Activated naive CD8-positive, alpha-beta T cell treated with anti-CD3 and anti-CD28 coated beads, Interleukin-2, amount 10 ng/mL, durations not matched to agents 7 days and 5 days (primary cell): ENCODE measurements at regions not wholly inside any gene's neighbourhood (a gene's known extent, or its start where the extent isn't known, plus 50 kb on each side); places are given as distances from the start of the nearest gene placed in this dataset.

Experiments used
- ATAC-seq: fragments of 150-1000 bp; cut with Tn5 transposase; one replicate; pipeline ENCODE4 v1.10.0; 2021; ENCODE audit warnings: low read depth, moderate library complexity
- POLR2A ChIA-PET: fragments of 350-600 bp; sonication (Branson Sonifier 250); formaldehyde crosslinking; loops from one replicate; lab custom pipeline; 2021; ENCODE audit warnings: antibody characterized with exemption; lab: Charles Lee
- DNase-seq: peaks from one replicate; pipeline ENCODE4 v3.0.0; 2021
- H3K27ac Mint-ChIP-seq: one replicate; pipeline ENCODE4 v1.8.0; 2022; ENCODE audit warnings: mild to moderate bottlenecking, mixed read lengths
- H3K27me3 Mint-ChIP-seq: one replicate; pipeline ENCODE4 v1.8.0; 2022; ENCODE audit warnings: mild to moderate bottlenecking, moderate library complexity, mixed read lengths
- H3K36me3 Mint-ChIP-seq: one replicate; pipeline ENCODE4 v1.8.0; 2021; ENCODE audit warnings: mild to moderate bottlenecking, mixed read lengths
- H3K4me1 Mint-ChIP-seq: one replicate; pipeline ENCODE4 v1.8.0; 2021; ENCODE audit warnings: mixed read lengths
- H3K4me3 Mint-ChIP-seq: one replicate; pipeline ENCODE4 v1.8.0; 2022; ENCODE audit warnings: mild to moderate bottlenecking, moderate library complexity, mixed read lengths
- H3K9me3 Mint-ChIP-seq: one replicate; pipeline ENCODE4 v1.8.0; 2021; ENCODE audit warnings: mixed read lengths

DNA sequence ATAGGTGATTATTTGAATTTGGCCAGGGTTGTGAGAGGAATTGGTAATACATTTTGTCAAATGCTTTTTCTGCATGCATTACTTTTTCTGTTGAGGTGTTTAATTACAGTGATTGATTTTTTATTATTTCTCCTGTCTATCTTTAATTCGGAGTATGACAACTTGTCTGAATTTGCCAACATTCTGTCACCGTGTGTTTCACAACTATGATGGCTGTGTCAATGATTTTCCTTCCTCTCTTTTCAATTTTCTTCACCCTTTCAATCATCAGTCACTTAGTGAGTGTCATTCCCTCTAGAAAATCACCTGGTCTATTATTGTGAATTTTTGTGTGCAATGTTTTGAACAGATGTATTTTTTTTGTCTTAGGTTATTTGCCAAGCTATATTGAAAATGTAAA is 1221.4 kb upstream of the CDH18 start:
- no peaks in the 10 kb centered on the region for H3K4me1 Mint-ChIP-seq
- peaks cover 4% of the 10 kb centered on the region for H3K9me3 Mint-ChIP-seq
- no peaks in the 10 kb centered on the region for H3K36me3 Mint-ChIP-seq
- H3K27me3 Mint-ChIP-seq: no peaks in the 10 kb centered on the region
- POLR2A ChIA-PET: no interaction called here
- no peak overlapping the region for H3K27ac Mint-ChIP-seq
- ATAC-seq: no peak
- no peak for DNase-seq
- H3K4me3 Mint-ChIP-seq: no peak overlapping the region

DNA sequence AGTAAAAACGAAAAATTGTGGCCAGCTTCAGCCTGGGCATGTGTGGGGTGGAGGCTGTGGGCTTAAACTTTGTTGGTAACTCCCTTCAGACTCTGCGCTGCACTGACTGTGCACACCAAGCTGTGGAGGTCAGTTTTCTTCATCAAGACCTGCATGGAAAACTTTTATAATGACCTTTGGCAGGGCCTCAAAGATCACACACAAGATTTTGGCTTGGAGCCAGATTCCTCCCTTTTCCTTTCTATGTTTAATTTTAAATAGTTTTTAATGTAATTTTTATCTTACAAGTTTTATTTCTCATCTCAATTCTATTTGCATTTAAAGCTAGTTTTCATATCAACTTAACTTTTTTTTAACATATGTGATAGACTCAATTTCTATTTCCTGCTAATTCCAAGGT is 1211.1 kb upstream of the CDH18 start:
- no peak for ATAC-seq
- Mint-ChIP-seq H3K4me3 (no peak overlapping the region), H3K27me3 (no peaks in the 10 kb centered on the region), H3K27ac (no peak overlapping the region), H3K9me3 (peaks cover 2% of the 10 kb centered on the region), H3K36me3 (no peaks in the 10 kb centered on the region), H3K4me1 (no peaks in the 10 kb centered on the region)
- DNase-seq: no peak
- POLR2A ChIA-PET: interaction anchor here (0.6 kb wide), 1 partner anchor 1605 kb away, joined by 4 read pairs; no protein-coding TSS in a partner anchor

DNA sequence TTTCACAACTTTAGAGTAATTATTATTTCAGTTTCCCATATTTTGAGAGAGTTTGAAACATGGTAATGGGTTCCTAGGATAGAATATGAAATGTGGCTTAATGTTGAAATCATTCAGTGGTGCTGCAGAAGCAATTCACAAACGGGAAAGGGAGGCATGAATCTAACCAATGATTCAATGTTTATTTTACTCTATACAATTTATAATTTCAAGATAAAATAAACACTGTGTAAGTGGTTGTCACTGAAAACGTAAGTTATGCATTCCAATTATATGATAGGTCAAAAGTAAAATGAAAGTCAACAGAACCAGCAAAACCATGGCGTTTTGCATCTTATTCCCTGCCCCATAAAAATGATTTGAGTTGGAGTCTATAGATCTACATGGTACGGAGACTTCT is 1207.1 kb upstream of the CDH18 start:
- ATAC-seq (no peak), DNase-seq (no peak)
- Mint-ChIP-seq H3K4me1 (no peaks in the 10 kb centered on the region), H3K36me3 (no peaks in the 10 kb centered on the region), H3K27ac (no peak overlapping the region), H3K27me3 (no peaks in the 10 kb centered on the region), H3K4me3 (no peak overlapping the region), H3K9me3 (peaks cover 2% of the 10 kb centered on the region)
- POLR2A ChIA-PET: no interaction called here

GRCh38 chr5:21185536-21185935 is 1197.5 kb upstream of the CDH18 start:
- Mint-ChIP-seq H3K36me3 (no peaks in the 10 kb centered on the region), H3K9me3 (peaks cover 5% of the 10 kb centered on the region), H3K4me3 (no peak overlapping the region), H3K27ac (no peak overlapping the region), H3K4me1 (no peaks in the 10 kb centered on the region), H3K27me3 (no peaks in the 10 kb centered on the region)
- ATAC-seq (no peak), DNase-seq (no peak)
- POLR2A ChIA-PET: no interaction called here

- no peak for DNase-seq
- Mint-ChIP-seq H3K27ac (no peak overlapping the region), H3K4me1 (no peaks in the 10 kb centered on the region), H3K9me3 (peaks cover 5% of the 10 kb centered on the region), H3K36me3 (no peaks in the 10 kb centered on the region), H3K4me3 (no peak overlapping the region), H3K27me3 (no peaks in the 10 kb centered on the region)
- POLR2A ChIA-PET: no interaction called here
- ATAC-seq: no peak
Observed at GRCh38 chr5:21184581-21184980, 1196.6 kb upstream of the CDH18 start.

DNA sequence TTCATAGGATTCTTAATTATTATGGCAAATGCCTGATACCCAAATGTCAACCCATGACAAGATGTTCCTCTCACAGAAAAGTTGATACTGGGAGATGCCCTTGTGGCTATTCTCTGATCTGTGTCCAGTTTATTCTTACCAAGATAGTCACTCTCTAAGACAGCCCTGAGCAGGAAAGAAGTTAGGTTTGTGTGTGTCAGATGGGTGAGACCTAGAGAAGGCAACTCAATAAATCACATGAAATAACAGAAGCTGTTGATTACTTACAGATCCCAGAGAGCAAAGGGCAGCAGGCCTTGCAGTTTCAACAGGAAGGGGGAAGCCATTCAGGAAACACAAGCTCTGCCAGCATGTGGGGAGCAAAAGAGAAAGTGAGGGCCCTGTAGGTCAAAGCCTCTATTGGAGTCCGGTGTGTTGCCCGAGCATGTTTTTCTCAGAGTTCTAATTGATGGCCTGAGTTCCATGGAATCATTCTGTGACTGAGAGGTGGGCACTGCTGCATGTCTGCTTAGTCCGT is 1193.7 kb upstream of the CDH18 start:
- Mint-ChIP-seq H3K27me3 (no peaks in the 10 kb centered on the region), H3K4me3 (no peak overlapping the region)
- no peak for DNase-seq

GRCh38 chr5:21173526-21173925 is 1185.5 kb upstream of the CDH18 start:
- no peaks in the 10 kb centered on the region for H3K27me3 Mint-ChIP-seq
- POLR2A ChIA-PET: no interaction called here
- H3K27ac Mint-ChIP-seq: no peak overlapping the region
- ATAC-seq (no peak), DNase-seq (no peak)
- H3K4me3 Mint-ChIP-seq: no peak overlapping the region
- H3K9me3 Mint-ChIP-seq: no peaks in the 10 kb centered on the region
- no peaks in the 10 kb centered on the region for H3K4me1 Mint-ChIP-seq
- no peaks in the 10 kb centered on the region for H3K36me3 Mint-ChIP-seq

More for the DNA sequence above, 1193.7 kb upstream of the CDH18 start:
- peaks cover 5% of the 10 kb centered on the region for H3K9me3 Mint-ChIP-seq
- H3K27ac Mint-ChIP-seq: no peak overlapping the region
- ATAC-seq: no peak
- no peaks in the 10 kb centered on the region for H3K36me3 Mint-ChIP-seq
- POLR2A ChIA-PET: no interaction called here
- no peaks in the 10 kb centered on the region for H3K4me1 Mint-ChIP-seq

- no peak overlapping the region for H3K27ac Mint-ChIP-seq
- H3K4me1 Mint-ChIP-seq: no peaks in the 10 kb centered on the region
- no peak overlapping the region for H3K4me3 Mint-ChIP-seq
- no peaks in the 10 kb centered on the region for H3K9me3 Mint-ChIP-seq
- POLR2A ChIA-PET: no interaction called here
- H3K36me3 Mint-ChIP-seq: no peaks in the 10 kb centered on the region
- ATAC-seq: no peak
- no peak for DNase-seq
- no peaks in the 10 kb centered on the region for H3K27me3 Mint-ChIP-seq
Observed at GRCh38 chr5:21173036-21173435, 1185.0 kb upstream of the CDH18 start.

DNA sequence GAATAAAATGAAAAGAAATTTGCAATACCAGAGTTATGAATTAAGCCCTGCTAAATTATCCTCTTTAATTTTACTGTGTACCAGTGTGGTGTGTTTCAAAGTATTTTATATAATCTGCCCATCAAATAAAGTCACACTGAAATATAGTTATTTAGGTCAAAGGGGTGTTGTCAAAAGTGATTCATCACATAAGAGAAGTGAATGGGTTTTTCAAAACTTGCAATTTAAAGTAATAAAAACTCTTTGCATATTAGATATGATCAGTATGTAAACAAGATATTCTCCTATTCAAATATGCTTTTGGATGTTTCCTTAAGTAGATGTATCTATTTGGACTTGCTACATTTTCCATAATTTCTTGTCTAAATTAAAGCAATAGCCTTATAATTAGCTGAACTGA is 1183.0 kb upstream of the CDH18 start:
- Mint-ChIP-seq H3K4me1 (no peaks in the 10 kb centered on the region), H3K36me3 (no peaks in the 10 kb centered on the region), H3K9me3 (peaks cover 4% of the 10 kb centered on the region), H3K4me3 (no peak overlapping the region), H3K27me3 (no peaks in the 10 kb centered on the region), H3K27ac (no peak overlapping the region)
- ATAC-seq (no peak), DNase-seq (no peak)
- POLR2A ChIA-PET: no interaction called here

GRCh38 chr5:21168557-21168956 is 1180.6 kb upstream of the CDH18 start:
- Mint-ChIP-seq H3K4me3 (no peak overlapping the region), H3K9me3 (peaks cover 6% of the 10 kb centered on the region), H3K27ac (no peak overlapping the region), H3K4me1 (no peaks in the 10 kb centered on the region), H3K36me3 (no peaks in the 10 kb centered on the region), H3K27me3 (no peaks in the 10 kb centered on the region)
- no peak for DNase-seq
- POLR2A ChIA-PET: no interaction called here
- no peak for ATAC-seq

GRCh38 chr5:21165344-21165743 is 1177.3 kb upstream of the CDH18 start:
- no peak for ATAC-seq
- H3K27ac Mint-ChIP-seq: no peak overlapping the region
- peaks cover 8% of the 10 kb centered on the region for H3K9me3 Mint-ChIP-seq
- no peaks in the 10 kb centered on the region for H3K36me3 Mint-ChIP-seq
- POLR2A ChIA-PET: no interaction called here
- no peak overlapping the region for H3K4me3 Mint-ChIP-seq
- no peak for DNase-seq
- no peaks in the 10 kb centered on the region for H3K27me3 Mint-ChIP-seq
- no peaks in the 10 kb centered on the region for H3K4me1 Mint-ChIP-seq

- DNase-seq (no peak), ATAC-seq (no peak)
- Mint-ChIP-seq H3K9me3 (peaks cover 8% of the 10 kb centered on the region), H3K27ac (no peak overlapping the region), H3K4me1 (no peaks in the 10 kb centered on the region), H3K36me3 (no peaks in the 10 kb centered on the region), H3K27me3 (no peaks in the 10 kb centered on the region), H3K4me3 (no peak overlapping the region)
- POLR2A ChIA-PET: no interaction called here
Observed at GRCh38 chr5:21164425-21164824, 1176.4 kb upstream of the CDH18 start.

GRCh38 chr5:21159510-21160059 is 1171.6 kb upstream of the CDH18 start:
- POLR2A ChIA-PET: no interaction called here
- Mint-ChIP-seq H3K4me3 (no peak overlapping the region), H3K9me3 (peaks cover 9% of the 10 kb centered on the region), H3K36me3 (no peaks in the 10 kb centered on the region), H3K27ac (no peak overlapping the region), H3K27me3 (no peaks in the 10 kb centered on the region), H3K4me1 (no peaks in the 10 kb centered on the region)
- DNase-seq: no peak
- no peak for ATAC-seq

- POLR2A ChIA-PET: no interaction called here
Observed at GRCh38 chr5:21154526-21154925, 1166.5 kb upstream of the CDH18 start.

DNA sequence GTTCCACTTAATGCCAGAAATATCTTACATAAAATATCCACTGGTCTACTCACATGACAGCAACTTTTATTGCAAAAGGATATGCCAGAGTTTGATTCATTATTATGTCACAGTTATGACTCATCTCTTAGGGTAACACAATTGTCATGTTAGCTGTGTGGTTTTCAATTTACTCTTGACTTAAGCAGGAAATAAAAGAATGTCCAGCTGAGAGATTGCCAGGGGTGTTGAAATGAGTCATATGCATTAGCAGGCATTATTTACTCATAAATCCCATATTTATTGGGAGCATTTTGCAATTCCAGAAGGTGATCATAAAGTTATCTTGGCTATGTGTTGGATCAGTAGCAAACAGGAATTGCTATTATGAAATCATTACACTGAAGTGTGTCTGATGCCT is 1164.6 kb upstream of the CDH18 start:
- POLR2A ChIA-PET: no interaction called here
- H3K4me3 Mint-ChIP-seq: no peak overlapping the region
- no peaks in the 10 kb centered on the region for H3K4me1 Mint-ChIP-seq
- DNase-seq (no peak), ATAC-seq (no peak)
- no peaks in the 10 kb centered on the region for H3K27me3 Mint-ChIP-seq
- no peaks in the 10 kb centered on the region for H3K36me3 Mint-ChIP-seq
- H3K27ac Mint-ChIP-seq: no peak overlapping the region
- peaks cover 5% of the 10 kb centered on the region for H3K9me3 Mint-ChIP-seq

More at GRCh38 chr5:21154526-21154925, 1166.5 kb upstream of the CDH18 start:
- H3K27ac Mint-ChIP-seq: no peak overlapping the region
- no peaks in the 10 kb centered on the region for H3K36me3 Mint-ChIP-seq
- no peaks in the 10 kb centered on the region for H3K27me3 Mint-ChIP-seq
- H3K4me1 Mint-ChIP-seq: no peaks in the 10 kb centered on the region
- H3K9me3 Mint-ChIP-seq: peaks cover 6% of the 10 kb centered on the region
- DNase-seq (no peak), ATAC-seq (no peak)
- no peak overlapping the region for H3K4me3 Mint-ChIP-seq
